EH (cell line): ENCODE measurements at regions not wholly inside any gene's neighbourhood (a gene's known extent, or its start where the extent isn't known, plus 50 kb on each side); places are given as distances from the start of the nearest gene placed in this dataset.
"Not testable (repeated sequence)": the region's sequence is repeated elsewhere in the genome, so short reads cannot be mapped to it uniquely, and the experiment has no call there.

ENCODE experiments used
- DNase-seq: peaks from one replicate; pipeline ENCODE4 v3.0.0-alpha.2; 2015; ENCODE audit warnings: low read depth

DNA sequence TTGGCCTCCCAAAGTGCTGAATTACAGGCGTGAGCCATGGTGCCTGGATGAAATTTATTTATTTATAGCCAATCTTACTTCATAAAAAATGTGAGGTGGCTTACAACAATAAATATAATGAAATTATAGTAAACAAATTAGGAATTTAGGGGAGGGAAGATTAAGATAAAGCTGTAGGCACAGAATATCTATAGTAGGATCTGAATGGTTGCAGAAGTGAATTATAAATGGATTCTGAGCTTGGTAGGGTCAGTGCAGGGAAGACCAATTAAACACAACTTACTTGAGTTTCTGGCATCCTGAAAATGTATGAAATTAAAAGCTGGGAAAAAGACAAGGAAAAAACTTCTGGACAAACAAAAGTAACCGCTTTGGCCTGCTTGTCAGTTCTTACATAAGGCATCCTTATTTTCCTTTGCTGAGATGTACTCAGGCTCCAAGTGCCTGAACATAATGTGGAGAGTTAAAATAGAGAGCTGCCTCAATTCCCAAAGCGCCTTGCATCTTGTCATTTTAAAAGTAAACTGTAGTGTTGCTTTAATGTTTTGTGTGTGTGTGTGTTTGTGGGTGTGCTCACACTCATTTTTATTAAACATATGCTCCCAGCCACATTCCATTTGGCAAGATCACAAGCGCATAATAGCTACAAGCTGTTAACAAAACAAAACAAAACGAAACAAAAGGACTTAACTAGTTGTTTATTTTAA lies 247.3 kb downstream of the S1PR1 start:
- DNase-seq, result peak; percentile 1

DNA sequence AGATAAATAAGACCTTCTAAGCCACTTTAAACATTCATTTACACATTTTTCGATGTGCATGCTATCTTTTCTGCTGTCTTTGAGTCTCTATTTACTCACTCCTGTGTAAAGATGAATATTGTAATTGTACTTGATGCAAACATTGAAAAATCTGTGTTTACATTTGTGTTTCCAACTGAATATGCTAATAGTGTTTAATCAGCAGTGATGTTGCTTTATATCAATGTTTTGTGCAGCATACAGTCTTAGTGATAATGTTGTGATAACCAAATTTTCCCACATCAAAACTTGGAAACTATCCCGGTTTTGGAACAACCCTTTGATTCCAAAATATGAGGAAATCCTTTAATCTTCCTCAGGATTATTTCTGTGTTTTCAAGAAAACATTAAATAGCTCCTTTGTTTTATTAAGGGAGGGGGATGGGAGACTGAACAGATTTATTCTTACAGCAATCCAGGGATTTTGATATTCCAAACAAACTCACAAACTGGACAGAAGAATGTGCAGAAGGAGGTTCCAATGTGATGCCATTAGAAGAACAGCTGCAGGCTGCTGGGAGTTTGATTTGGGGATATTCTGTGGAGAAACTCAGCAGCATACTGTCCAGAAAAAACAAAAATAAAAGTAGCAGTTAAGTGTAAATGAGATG lies 248.0 kb downstream of the S1PR1 start:
- no peak for DNase-seq

- no peak for DNase-seq
These were observed 248.9 kb downstream of the S1PR1 start for GRCh38 chr1:101485712-101486111.

DNA sequence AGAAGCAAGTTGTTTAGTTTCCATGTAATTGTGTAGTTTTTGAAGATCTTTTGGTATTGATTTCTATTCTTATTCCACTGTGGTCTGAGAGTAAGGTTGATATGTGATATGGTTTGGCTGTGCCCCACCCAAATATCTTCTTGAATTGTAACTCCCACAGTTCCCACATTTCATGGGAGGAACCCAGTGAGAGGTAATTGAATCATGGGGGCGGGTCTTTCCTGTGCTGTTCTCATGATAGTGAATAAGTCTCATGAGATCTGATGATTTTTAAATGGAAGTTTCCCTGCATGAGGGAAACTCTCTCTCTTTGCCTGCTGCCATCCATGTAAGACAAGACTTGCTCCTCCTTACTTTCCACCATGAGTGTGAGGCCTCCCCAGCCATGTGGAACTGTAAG lies 255.3 kb downstream of the S1PR1 start:
- DNase-seq, result not testable (repeated sequence)

DNA sequence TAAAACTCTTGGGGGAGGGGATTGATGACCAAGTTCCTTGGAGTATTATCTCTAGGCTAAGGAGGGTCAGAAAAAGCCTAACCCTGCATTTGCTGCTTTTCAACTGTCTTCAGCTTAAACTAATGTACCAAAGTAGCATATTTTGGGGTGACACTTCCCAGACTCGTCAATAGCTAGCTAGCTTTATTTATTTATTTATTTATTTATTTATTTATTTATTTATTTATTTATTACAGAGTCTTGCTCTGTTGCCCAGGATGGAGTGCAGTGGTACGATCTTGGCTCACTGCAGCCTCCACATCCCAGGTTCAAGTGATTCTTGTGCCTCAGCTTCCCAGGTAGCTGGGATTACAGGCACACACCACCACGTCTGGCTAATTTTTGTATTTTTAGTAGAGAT lies 257.1 kb downstream of the S1PR1 start:
- DNase-seq, result not testable (repeated sequence)

DNA sequence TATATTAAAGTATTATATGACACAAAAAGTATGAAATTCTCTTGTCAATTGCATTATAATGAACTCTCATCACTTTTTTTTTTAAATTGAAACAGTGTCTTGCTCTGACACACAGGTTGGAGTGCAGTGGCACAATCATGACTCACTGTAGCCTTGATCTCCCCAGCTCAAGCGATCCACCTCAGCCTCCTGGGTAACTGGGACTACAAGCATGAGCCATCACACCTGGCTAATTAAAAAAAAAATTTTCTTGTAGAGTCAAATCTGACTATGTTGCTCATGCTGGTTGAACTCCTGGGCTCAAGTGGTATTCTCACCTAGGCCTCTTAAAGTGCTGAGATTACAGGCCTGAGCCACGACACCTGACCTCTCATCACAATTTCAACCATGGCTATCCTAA lies 259.3 kb downstream of the S1PR1 start:
- no peak for DNase-seq

DNA sequence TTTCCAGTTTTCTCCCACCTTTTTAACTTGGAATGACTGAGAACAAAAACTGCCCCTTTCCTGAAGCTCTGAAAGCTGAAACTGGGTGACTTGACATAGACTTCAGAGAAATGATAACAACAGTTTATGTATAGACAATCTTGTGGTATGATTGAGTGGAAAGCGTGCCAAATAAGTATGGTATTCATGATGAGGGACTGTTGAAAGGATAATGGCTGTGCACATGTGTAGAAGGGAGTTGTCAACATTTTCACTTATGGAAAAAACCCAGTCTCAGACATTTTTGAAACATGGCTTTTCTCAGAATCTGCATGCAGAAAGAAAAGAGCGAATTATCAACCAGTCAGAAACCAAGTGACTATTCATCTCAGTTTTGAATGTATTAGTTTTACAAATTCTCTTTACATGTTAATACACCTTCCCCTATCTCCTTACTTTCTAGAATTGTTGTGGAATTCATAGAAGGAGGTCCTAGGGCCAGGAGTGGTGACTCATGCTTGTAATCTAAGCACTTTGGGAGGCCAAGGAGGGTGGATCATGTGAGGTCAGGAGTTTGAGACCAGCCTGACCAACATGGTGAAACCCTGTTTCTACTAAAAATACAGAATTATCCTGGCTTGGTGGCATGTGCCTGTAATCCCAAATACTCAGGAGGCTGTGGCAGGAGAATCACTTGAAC lies 261.2 kb downstream of the S1PR1 start:
- no peak for DNase-seq

DNA sequence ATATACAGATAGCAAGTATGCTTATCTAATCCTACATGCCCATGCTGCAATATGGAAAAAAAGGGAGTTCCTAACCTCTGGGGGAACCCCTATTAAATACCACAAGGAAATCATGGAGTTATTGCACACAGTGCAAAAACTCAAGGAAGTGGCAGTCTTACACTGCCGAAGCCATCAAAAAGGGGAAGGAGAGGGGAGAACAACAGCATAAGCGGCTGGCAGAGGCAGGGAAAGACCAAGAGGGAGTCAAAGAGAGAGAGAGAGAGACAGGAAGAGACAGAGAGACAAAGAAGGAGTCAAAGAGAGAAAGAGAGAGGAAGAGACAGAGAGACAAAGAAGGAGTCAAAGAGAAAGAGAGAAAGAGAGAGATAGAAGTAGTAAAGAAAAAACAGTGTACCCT lies 267.3 kb downstream of the S1PR1 start:
- not testable (repeated sequence) for DNase-seq

DNA sequence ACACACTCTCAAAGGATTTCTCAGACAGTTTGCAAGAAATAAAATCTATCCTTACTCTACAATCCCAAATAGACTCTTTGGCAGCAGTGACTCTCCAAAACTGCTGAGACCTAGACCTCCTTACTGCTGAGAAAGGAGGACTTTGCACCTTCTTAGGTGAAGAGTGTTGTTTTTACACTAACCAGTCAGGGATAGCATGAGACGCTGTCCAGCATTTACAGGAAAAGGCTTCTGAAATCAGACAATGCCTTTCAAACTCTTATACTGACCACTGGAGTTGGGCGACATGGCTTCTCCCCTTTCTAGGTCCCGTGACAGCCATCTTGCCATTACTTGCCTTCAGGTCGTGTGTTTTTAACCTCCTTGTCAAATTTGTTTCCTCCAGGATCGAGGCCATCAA lies 268.4 kb downstream of the S1PR1 start:
- not testable (repeated sequence) for DNase-seq

DNA sequence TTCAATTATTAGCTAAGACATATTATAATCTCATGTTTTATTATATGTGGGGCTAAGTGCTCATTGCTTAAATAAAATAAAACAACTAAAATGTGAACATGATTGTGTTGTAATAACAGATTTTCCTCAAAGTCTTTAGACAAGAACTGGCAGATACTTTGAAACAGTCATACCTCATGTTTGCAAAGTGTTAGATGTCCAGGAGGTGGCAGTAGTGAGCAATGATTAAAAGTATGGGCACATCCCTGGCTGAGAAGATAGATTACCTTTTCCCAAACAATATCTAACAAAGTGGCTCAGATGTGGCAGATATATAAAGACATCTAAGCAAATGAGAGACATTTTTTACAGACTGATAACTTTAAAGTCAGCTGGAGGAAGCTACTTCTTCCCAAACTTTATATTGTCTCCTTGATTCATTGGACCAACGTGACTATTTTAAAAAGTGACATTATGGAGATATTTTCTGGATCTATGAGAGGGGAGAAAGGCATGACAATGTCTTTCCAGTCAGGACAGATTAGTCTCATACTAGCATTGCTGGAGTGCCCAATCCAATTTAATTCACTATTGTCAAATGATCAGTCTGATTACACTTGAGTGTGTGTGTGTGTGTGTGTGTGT lies 269.8 kb downstream of the S1PR1 start:
- DNase-seq, result peak; percentile 46

DNA sequence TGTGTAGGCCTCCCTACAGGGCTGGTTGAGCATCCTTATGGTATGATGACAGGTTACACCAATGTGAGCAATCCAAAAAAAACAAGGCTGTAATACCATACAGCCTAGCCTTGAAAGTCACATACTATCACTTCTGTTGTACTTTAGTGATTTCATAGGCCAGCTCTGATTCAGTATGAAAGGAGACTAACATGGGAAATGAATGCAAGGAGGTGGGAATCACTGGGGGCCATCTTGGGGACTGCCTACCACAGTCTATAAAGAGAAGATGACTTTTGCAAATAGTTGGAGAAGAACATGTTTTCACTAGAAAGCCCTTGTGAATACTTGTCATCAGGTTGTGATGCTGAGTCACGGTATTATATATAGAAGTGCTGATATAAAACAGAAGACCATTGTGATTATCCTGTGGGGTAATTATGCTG lies 270.7 kb downstream of the S1PR1 start:
- DNase-seq, result no peak

DNA sequence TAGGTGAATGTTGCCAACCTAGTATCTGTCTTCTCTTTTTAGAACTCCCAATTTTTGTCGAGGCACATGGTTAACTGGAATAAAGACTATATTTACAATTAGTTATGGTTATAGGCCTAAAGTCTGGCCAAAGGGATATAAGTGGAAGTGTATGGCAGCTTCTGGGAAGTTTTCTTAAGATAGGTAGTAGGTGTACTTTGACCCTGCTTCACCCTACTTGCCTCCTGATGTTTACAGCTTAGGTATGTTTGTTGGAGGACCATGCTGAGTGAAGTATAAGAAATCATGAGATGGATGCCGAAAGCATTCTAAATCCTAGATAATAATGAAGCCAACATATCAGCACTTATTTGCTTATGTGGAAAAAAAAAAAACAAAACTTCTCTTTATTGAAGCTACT lies 272.1 kb downstream of the S1PR1 start:
- DNase-seq, result no peak

DNA sequence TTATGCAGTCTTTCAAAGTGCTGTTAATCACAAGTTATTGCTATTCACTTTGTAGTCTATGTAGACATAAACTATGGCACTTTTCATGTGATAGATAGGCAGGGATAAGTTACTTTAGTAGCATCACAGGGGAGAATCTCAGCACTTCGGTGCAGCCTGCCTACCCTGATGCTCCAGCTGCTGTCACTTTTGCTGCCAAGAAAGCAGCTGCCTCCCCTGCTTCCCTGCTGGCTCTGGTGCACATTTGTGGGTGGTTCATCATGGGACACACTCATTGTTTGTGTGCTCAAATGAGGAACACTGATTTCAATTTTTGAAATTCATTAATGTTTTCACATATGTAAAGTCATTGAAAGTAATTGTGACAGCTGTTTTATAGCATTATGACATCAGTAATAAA lies 272.6 kb downstream of the S1PR1 start:
- DNase-seq, result no peak

DNA sequence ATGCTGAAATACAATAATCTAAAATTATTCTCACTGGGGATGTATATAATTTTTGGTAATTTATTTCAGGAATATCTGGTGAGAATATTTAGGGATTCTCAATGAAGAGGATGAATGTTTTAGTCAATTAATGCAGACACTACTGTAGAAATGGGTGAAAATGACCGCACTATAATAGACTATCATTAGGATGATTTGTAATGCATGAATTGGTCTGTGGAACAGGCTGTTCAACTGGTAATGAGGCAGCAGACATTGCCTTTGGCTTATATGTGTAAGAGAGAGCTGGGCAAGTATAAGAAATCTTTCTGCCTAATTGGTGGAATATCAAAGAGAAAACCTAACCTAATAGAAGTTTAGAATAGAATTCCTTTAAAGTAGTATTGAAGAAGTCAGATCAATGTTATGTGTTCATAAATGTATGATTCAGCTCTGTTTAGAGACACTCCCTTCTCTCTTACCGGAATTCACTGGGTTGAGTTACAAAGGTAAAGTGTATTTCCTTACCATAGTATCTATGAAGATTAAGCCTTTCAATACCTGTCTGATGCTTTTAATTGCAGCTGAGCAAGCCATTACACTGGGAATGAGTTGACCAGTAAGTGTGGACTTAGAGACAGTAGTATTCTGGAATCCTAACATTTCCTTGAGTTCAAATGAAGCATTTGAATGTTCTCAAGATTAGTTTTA lies 274.5 kb downstream of the S1PR1 start:
- DNase-seq, result no peak

GRCh38 chr1:101520302-101520701 lies 283.5 kb downstream of the S1PR1 start:
- peak; percentile 57 for DNase-seq

- no peak for DNase-seq
These were observed 285.7 kb downstream of the S1PR1 start for GRCh38 chr1:101522486-101522885.

GRCh38 chr1:101526813-101527212 lies 290.0 kb downstream of the S1PR1 start:
- DNase-seq, result no peak

DNA sequence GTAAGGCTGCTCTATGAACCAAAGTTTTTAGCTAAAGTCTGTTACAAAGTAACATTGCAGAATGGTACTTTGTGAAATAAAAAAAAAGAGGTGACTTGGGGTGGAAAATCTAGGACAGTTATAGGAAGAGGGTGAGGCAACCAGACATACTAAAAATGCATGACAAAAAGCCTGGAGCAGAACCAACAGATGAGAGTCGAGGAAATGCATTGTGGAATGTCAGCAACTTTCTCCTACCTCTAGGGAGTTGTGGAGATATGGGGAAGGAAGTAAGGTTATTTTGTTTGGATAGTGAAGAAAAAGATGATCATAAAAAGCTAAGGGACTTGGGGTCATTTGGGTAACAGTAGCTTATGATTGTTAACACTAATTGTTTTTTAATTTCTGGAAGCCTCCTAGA lies 295.6 kb downstream of the S1PR1 start:
- no peak for DNase-seq

DNA sequence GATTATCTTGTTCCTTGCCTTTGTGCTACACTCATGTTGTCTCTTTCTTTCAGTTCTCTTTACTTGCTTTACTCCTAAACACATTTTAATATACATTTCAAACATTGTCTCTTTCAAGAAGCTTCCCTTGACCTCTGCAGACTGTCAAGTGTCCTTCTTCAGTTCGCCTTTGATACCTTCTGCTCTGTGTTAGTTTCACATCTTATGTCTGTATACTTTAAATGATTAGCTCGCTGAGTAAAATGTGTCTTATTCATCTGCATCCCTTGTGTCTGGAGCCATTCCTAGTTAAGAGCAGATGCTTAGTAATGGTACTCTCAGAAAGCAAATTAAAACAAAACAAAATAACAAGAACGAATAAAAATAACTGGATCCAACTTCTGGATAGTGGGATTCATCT lies 303.3 kb downstream of the S1PR1 start:
- DNase-seq, result no peak

DNA sequence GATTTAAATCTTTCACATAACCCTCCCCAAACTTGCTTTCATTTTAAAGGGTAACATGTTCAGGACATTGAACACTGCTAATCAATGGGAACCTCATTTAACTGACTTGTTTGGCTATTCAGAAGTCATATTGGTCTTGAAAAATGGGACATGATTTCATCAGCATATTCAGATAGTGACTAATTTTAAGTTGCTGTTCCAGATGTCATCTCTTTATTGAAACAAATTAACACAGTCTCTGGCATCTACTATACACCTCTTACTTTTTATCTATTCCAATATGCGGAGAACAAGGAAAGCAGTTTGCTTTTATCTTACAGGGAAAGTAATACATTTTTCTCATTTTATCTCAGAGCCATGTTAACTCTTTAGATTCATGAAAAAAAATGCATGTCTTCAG lies 310.1 kb downstream of the S1PR1 start:
- DNase-seq, result no peak

DNA sequence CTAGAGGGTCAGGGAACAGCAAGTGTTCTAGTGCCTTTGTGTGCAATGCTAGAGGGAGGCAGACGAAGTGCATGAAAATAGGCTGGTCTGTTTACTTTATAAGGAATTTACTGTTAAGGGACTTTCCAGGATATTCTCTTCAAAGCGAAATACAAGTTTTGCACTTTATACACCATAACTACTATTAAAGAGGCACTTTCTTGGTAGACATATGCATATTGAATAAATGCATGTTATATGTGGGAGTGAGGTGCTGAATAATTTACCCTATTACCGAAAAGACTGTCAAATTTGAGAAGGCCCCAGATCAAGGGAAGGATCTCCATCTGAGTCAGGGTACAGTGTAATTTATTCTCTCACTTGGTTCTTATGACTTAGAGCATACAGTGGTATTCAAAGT lies 310.5 kb downstream of the S1PR1 start:
- no peak for DNase-seq

DNA sequence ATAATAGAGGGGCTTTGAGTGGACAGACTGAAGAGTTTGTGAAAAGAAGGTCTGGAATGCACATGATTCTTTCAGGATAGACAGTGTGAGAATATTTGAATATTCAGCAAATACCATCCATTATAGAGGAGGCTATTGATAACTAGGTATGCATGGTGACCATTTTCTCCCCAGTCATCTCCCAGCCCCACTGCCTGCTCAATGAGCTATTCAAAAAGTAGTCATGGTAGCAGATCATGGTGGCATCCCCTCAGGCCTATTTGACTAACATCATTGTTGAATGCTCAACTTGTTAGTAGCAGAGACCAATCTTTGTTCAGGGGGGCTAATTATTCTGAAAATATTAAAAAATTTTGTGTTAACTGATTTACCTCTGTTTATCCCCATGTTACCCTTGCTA lies 311.6 kb downstream of the S1PR1 start:
- no peak for DNase-seq
